GM12878 (cell line): ENCODE measurements at regions not wholly inside any gene's neighbourhood (a gene's known extent, or its start where the extent isn't known, plus 50 kb on each side); places are given as distances from the start of the nearest gene placed in this dataset.

Source experiments
- ATAC-seq: fragments of 200-7000 bp; cut with Tn5 transposase; 3 replicates; pipeline ENCODE4 v1.9.1; 2020; ENCODE audit warnings: mild to moderate bottlenecking, moderate library complexity
- BruUV-seq: library from RNA; stranded (reverse); fragments of 400-500 nt; replicated peaks from 2 replicates; lab custom pipeline; 2021; lab: Mats Ljungman, UMichigan
- CTCF ChIA-PET: fragments of 300-600 bp; sonication (Branson Sonifier 250); formaldehyde crosslinking; extraction: SDS; loops from one replicate; lab custom pipeline; 2021; ENCODE audit warnings: inconsistent platforms; lab: Yijun Ruan, JAX
- POLR2A ChIA-PET: fragments of 350-600 bp; formaldehyde crosslinking; extraction: SDS; loops from one replicate; lab custom pipeline; 2021; ENCODE audit warnings: inconsistent platforms; lab: Charles Lee
- RAD21 ChIA-PET: fragments of 300-600 bp; sonication (Branson Sonifier 250); formaldehyde crosslinking; loops from one replicate; lab custom pipeline; 2023; ENCODE audit warnings: antibody characterized with exemption; ENCODE audit not compliant: unreplicated experiment; lab: Charles Lee
- SMC1A ChIA-PET: fragments of 300-600 bp; sonication (Branson Sonifier 250); formaldehyde crosslinking; loops from one replicate; lab custom pipeline; 2023; ENCODE audit not compliant: unreplicated experiment, uncharacterized antibody; lab: Charles Lee
- DNase-seq: peaks from one replicate; pipeline ENCODE4 v3.0.0-alpha.2; 2011; ENCODE audit warnings: low read depth, low spot score
- FAIRE-seq: peaks from 3 replicates; lab custom pipeline; 2011; peaks lifted over from hg19 to GRCh38; lab: Jason Lieb, UNC
- H2AFZ ChIP-seq: 2 replicates; pipeline ENCODE4 v1.6.0; 2011; ENCODE audit warnings: low read depth, low read length, control low read depth; ENCODE audit not compliant: control insufficient read depth
- H3K27ac ChIP-seq: 2 replicates; pipeline ENCODE4 v1.5.1; 2011; ENCODE audit warnings: control low read depth; ENCODE audit not compliant: control insufficient read depth, insufficient read depth
- H3K27me3 ChIP-seq, 2 experiments: replicated peaks in 1 of 2; 2 replicates each; pipeline versions ENCODE4 v1.6.0 to v1.6.1; 2011; ENCODE audit warnings: low read length in 1 of 2; ENCODE audit not compliant: control insufficient read depth in 2 of 2, insufficient read depth in 2 of 2
- H3K36me3 ChIP-seq, 2 experiments: 2 replicates each; pipeline ENCODE4 v1.5.1; 2011; ENCODE audit warnings: low read length in 1 of 2; ENCODE audit not compliant: control insufficient read depth in 2 of 2, insufficient read depth in 2 of 2
- H3K4me1 ChIP-seq: 2 replicates; pipeline ENCODE4 v1.6.1; 2011; ENCODE audit warnings: mild to moderate bottlenecking, low read length, moderate library complexity, mixed read lengths; ENCODE audit not compliant: control insufficient read depth, insufficient read depth
- H3K4me2 ChIP-seq: 2 replicates; pipeline ENCODE4 v1.6.0; 2011; ENCODE audit warnings: control low read depth; ENCODE audit not compliant: control insufficient read depth, insufficient read depth
- H3K4me3 ChIP-seq: fragments of 200-600 bp; sonication (generic); 2 replicates; pipeline ENCODE4 v1.5.1; 2016
- H3K79me2 ChIP-seq: 2 replicates; pipeline ENCODE4 v1.6.0; 2011; ENCODE audit warnings: low read length; ENCODE audit not compliant: control insufficient read depth, insufficient read depth
- H3K9ac ChIP-seq: 2 replicates; pipeline ENCODE4 v1.8.0; 2011; ENCODE audit warnings: low read length, control low read depth, mixed read lengths; ENCODE audit not compliant: control insufficient read depth, insufficient read depth
- H3K9me3 ChIP-seq: replicated peaks from 3 replicates; pipeline ENCODE4 v1.5.1; 2011; ENCODE audit warnings: mild to moderate bottlenecking, low read length; ENCODE audit not compliant: control insufficient read depth, insufficient read depth
- H4K20me1 ChIP-seq: 2 replicates; pipeline ENCODE4 v1.6.0; 2011; ENCODE audit not compliant: control insufficient read depth, insufficient read depth
- CBX5 ChIP-seq: sonication (generic); IDR thresholded peaks from 2 replicates; pipeline ENCODE4 v1.6.1; 2016; ENCODE audit warnings: low read depth, moderate library complexity, mild to moderate bottlenecking, inconsistent platforms
- POU2F2 ChIP-seq: IDR thresholded peaks from 3 replicates; pipeline ENCODE4 v1.6.1; 2011; ENCODE audit warnings: low read depth, mild to moderate bottlenecking, low read length, borderline replicate concordance
- STAT3 ChIP-seq: IDR thresholded peaks from 2 replicates; pipeline ENCODE4 v1.6.1; 2011; ENCODE audit warnings: low read depth, low read length, improper control_type of control experiment
- ZBTB40 ChIP-seq: fragments of 450-650 bp; IDR thresholded peaks from 2 replicates; pipeline ENCODE4 v1.6.1; 2016; ENCODE audit warnings: mild to moderate bottlenecking, moderate library complexity, borderline replicate concordance
- WGBS: methylation state at CpG from one replicate; pipeline ENCODE4 v1.1.6; 2016; ENCODE audit warnings: low lambda C conversion rate; ENCODE audit not compliant: insufficient replicate concordance, insufficient coverage; ENCODE audit errors: missing lambda C conversion rate; 5-methylcytosine and 5-hydroxymethylcytosine counted together
- in situ Hi-C: fragments of 300-500 bp; cut with MboI; formaldehyde crosslinking; loops from 9 replicates; pipeline ENCODE4 v1.14.3; 2018; ENCODE audit warnings: mixed read lengths
- intact Hi-C: fragments of 100-400 bp; cut with micrococcal nuclease; formaldehyde crosslinking; loops from one replicate; pipeline ENCODE4 v1.14.2; 2022; ENCODE audit not compliant: unreplicated experiment

- H3K4me2 ChIP-seq = no peak overlapping the region
- no peak overlapping the region for H2AFZ ChIP-seq
- ATAC-seq = no peak
- H3K79me2 ChIP-seq = no peaks in the 10 kb centered on the region
- WGBS = 0% methylated on average over 1 of the region's 1 CpG
- H3K36me3 ChIP-seq = no peaks in the 10 kb centered on the region
- no peak for DNase-seq
- intact Hi-C loops (no loop called here), in situ Hi-C loops (no loop called here)
- H3K27ac ChIP-seq = no peak overlapping the region
- CTCF ChIA-PET = no interaction called here
- RAD21 ChIA-PET = no interaction called here
- H3K4me1 ChIP-seq = no peaks in the 10 kb centered on the region
- H3K9me3 ChIP-seq = no peaks in the 10 kb centered on the region
- SMC1A ChIA-PET = interaction anchor here (1.2 kb wide), 1 partner anchor 14 kb away, joined by 4 read pairs; no protein-coding TSS in a partner anchor
- no peak overlapping the region for H3K4me3 ChIP-seq
- no TSS peak for BruUV-seq
- no peaks in the 10 kb centered on the region for H3K27me3 ChIP-seq
- H3K9ac ChIP-seq = no peak overlapping the region
- no peak for TF ChIP-seq POU2F2
- no peak for TF ChIP-seq STAT3
- no peak for TF ChIP-seq ZBTB40
- TF ChIP-seq CBX5 = no peak
- POLR2A ChIA-PET = no interaction called here
- H4K20me1 ChIP-seq = no peaks in the 10 kb centered on the region
- FAIRE-seq = no peak
These were observed 503.7 kb downstream of the ANXA1 start for GRCh38 chr9:73655363-73655762.
